GM10847 (cell line): ENCODE measurements at regions not wholly inside any gene's neighbourhood (a gene's known extent, or its start where the extent isn't known, plus 50 kb on each side); places are given as distances from the start of the nearest gene placed in this dataset.

Source experiments
- POLR2A ChIP-seq: IDR thresholded peaks from 2 replicates; pipeline ENCODE4 v1.6.1; 2011; ENCODE audit not compliant: insufficient read length; ENCODE audit errors: extremely low read depth

GRCh38 chr7:25930492-25931048 lies 221.4 kb upstream of the NFE2L3 start:
- no peak for TF ChIP-seq POLR2A

DNA sequence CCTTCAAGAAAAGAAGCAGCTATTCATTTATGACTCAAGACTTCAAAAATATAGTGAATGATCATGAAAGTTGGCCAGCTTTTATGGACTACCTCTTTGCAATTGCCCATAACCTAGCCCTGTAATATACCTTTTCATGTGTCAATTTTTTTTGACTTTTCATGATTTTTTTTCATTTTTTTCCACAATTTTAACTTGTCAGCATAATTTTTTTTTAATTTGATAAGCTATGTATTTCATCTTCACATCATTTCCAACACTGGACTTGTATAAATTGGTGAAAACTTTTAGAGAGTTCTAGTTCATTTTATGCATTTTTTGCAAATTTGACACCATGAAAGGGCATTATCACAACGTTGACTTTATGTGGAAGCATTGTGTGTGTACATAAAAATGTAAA lies 220.8 kb upstream of the NFE2L3 start:
- TF ChIP-seq POLR2A, result no peak

- TF ChIP-seq POLR2A, result no peak
Measured at GRCh38 chr7:25933921-25934320, 218.1 kb upstream of the NFE2L3 start.

DNA sequence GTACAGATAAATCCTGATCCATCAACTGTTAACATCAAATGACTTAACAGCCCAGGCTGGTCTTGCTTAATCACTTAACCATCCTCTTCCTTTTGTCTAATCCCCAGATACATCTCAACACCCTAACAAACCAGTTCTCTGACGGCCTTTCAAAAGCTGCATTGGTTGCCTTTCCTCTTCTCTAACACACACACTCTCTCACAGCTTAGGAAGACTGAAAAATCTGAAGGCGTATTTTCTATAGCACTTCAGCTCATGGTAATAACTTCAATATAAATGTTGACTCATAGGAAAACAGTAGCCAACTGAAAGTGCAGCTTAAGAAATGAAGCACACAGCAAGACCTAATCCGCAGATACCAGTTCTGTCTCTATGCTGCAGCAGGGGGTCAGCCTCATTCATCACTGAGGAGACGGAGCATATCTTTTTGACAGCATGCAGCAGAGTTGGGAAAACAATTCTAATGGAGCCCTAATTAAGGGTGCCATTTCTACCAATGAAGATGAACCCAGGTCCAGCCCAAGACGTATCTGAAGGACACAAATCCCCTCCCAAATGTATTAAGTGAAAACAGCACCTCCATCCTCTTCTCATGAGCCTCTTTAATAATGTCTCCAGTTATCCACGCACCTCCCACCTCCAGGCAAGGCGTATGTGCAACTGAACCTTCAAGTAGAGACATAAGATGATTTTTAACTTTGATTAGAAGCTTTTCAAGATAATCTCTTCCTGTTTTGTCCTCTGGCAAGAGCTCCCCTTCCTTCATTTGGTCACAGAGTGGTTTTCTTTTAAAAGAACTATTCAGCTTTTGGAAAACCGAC lies 211.7 kb upstream of the NFE2L3 start:
- TF ChIP-seq POLR2A, result no peak

- no peak for TF ChIP-seq POLR2A
Measured at GRCh38 chr7:25944777-25945515, 207.1 kb upstream of the NFE2L3 start.

DNA sequence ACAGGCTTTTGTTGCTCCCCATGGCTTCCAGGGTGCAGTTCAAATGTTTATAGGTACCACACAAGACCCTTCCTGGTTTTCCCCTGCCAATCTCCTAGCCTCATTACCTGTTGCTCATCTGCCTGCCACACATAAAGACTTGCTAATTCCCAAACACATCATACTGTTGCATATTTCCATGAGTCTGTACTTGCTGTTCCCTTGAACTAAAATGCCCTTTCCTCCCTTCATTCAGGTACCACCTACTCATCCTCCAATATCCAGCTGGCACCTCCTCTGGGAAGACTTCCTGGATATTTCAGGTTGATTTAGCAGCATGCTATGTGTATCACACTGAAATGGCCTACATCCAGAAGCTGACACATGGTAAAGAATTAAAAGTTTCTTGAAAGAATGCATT lies 206.4 kb upstream of the NFE2L3 start:
- no peak for TF ChIP-seq POLR2A

- TF ChIP-seq POLR2A, result no peak
Measured at GRCh38 chr7:25946181-25946580, 205.8 kb upstream of the NFE2L3 start.

DNA sequence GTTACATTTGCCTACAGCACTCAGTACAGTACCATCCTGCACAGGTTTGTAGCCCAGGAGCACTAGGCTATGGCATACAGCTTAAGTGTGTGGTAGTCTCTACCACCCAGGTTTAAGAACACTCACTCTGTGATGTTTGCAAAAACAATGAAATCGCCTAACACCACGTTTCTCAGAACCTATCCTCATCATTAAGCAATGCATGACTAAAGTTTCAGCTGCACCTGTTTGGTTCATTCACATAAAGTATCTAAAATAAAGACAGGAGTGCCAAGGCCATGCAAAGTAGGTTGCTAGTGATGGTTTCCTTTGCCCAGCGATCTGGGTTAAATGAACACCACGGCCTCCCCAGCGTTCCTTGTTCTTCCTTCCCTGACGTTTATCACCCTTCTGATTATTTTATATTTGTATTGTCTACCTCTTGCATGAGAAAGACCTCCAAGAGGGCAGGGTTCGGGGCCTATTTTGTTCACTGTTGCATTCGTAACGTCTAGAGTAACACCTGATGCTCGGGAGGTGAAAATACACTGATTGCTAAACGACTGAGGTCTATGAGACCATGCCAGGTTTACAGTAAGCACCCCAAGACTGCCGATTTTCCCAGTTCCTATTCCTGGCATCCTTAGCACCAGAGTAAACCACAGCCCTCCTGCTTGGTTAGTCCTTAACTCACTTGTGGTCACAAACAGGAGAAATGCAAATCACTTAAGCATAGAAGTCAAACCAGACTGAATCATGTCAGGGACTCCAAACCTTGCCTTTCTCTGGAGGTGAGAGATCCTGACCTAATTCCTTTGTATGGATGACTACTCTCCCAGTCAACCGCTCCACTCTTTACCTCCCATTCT lies 204.1 kb upstream of the NFE2L3 start:
- no peak for TF ChIP-seq POLR2A

GRCh38 chr7:25949736-25950487 lies 202.1 kb upstream of the NFE2L3 start:
- TF ChIP-seq POLR2A, result no peak

DNA sequence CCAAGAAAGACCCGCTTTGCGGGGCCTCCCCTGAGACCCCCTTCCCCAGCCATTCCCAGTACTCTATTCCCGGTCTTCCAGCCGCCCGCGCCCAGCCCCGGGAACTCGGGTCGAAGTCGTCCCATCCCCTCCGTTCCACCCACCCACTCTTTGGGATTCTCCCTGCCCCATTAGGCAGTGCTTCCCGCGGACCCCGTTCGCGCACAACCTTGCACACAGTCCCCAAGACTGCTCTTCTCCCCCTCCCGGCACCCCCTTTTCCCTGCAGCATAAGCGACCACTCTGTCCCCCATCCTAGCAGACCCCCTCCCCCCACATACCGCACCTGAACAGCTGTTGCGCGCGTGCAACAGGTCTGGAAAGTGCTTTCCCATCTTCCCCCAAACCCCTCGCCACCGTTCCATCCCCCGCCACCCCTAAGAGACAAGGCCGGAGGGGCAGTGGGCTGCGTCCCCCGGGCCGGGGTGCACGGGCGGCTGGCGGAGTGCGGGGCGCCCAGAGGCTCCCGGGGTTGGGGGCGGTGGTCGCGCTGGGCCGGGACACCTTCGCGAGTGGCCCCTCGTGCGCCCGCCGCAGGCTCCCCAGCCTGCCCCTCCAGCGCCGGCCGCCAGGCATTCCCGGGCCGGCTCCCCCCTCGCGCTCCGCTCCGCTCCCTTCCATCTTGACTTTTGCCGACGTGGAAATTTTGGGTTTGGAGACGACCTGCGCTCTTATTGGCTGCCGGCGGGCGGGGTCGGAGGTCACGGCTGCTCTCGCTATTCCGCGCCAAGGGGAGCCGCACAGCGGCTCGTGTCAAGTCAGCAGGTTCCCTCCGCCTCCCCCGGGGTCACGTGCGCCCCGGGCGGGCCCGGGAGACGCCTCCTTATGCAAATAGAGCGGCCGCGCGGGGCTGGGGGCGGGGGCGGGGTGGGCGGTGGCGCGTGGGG lies 201.2 kb upstream of the NFE2L3 start:
- peak; percentile 42 for TF ChIP-seq POLR2A

- peak; percentile 42 for TF ChIP-seq POLR2A
Measured at GRCh38 chr7:25951414-25952260, 200.4 kb upstream of the NFE2L3 start.

- TF ChIP-seq POLR2A, result no peak
Measured at GRCh38 chr7:25952261-25953057, 199.5 kb upstream of the NFE2L3 start.
